ENCODE measurements at regions not wholly inside any gene's neighbourhood (a gene's known extent, or its start where the extent isn't known, plus 50 kb on each side); places are given as distances from the start of the nearest gene placed in this dataset.

GRCh38 chr5:154570572-154571324 lies 92.7 kb upstream of the HAND1 start:
- intact Hi-C loops (cut with DNase I) = no loop called here
- ATAC-seq (no peak), DNase-seq (no peak)

GRCh38 chr5:154568589-154568988 lies 90.6 kb upstream of the HAND1 start:
- DNase-seq (no peak), ATAC-seq (no peak)
- Histone ChIP-seq H3K27ac (ENCODE audit: low read length) (no peak overlapping the region), H3K4me3 (ENCODE audit: low read length) (no peak overlapping the region), H3K4me1 (ENCODE audit: control insufficient read depth, insufficient read depth, low read length) (no peaks in the 10 kb centered on the region), H3K9me3 (ENCODE audit: control insufficient read depth, low read length) (no peaks in the 10 kb centered on the region), H3K27me3 (ENCODE audit: control insufficient read depth, insufficient read depth) (no peaks in the 10 kb centered on the region)
- 83% methylated on average over 6 of the region's 6 CpGs for WGBS
- intact Hi-C loops (cut with DNase I) = no loop called here

More at GRCh38 chr5:154570572-154571324, 92.7 kb upstream of the HAND1 start:
- 59% methylated on average over 11 of the region's 11 CpGs for WGBS
- no peak overlapping the region for H3K27ac ChIP-seq (ENCODE audit: low read length)
- no peaks in the 10 kb centered on the region for H3K9me3 ChIP-seq (ENCODE audit: control insufficient read depth, low read length)
- no peaks in the 10 kb centered on the region for H3K27me3 ChIP-seq (ENCODE audit: control insufficient read depth, insufficient read depth)
- no peaks in the 10 kb centered on the region for H3K4me1 ChIP-seq (ENCODE audit: control insufficient read depth, insufficient read depth, low read length)
- no peak overlapping the region for H3K4me3 ChIP-seq (ENCODE audit: low read length)

DNA sequence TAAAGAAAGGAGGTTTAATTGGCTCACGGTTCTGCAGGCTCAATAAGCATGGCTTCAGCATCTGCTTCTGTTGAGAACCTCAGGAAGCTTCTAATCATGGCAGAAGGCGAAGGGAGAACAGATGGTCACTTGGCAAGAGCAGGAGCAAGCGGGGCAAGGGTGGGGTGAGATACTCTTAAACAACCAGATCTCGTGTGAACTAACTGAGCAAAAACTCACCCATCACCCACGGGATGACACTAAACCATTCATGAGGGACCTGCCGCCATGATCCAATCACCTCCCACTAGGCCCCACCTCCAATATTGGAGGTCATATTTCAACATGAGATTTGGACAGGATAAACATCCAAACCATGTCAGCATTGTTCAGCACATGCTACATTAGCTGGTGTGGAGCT lies 89.1 kb upstream of the HAND1 start:
- H3K4me3 ChIP-seq (ENCODE audit: low read length) = no peak overlapping the region
- H3K9me3 ChIP-seq (ENCODE audit: control insufficient read depth, low read length) = no peaks in the 10 kb centered on the region
- intact Hi-C loops (cut with DNase I) = no loop called here
- 77% methylated on average over 6 of the region's 6 CpGs for WGBS
- no peak overlapping the region for H3K27ac ChIP-seq (ENCODE audit: low read length)
- DNase-seq (no peak), ATAC-seq (no peak)
- no peaks in the 10 kb centered on the region for H3K4me1 ChIP-seq (ENCODE audit: control insufficient read depth, insufficient read depth, low read length)
- H3K27me3 ChIP-seq (ENCODE audit: control insufficient read depth, insufficient read depth) = no peaks in the 10 kb centered on the region

GRCh38 chr5:154566146-154566680 lies 88.2 kb upstream of the HAND1 start:
- DNase-seq = no peak
- Histone ChIP-seq H3K4me1 (ENCODE audit: control insufficient read depth, insufficient read depth, low read length) (no peaks in the 10 kb centered on the region), H3K27me3 (ENCODE audit: control insufficient read depth, insufficient read depth) (no peaks in the 10 kb centered on the region), H3K27ac (ENCODE audit: low read length) (no peak overlapping the region), H3K4me3 (ENCODE audit: low read length) (no peak overlapping the region), H3K9me3 (ENCODE audit: control insufficient read depth, low read length) (no peaks in the 10 kb centered on the region)
- ATAC-seq = no peak
- intact Hi-C loops (cut with DNase I) = no loop called here
- 70% methylated on average over 5 of the region's 5 CpGs for WGBS

GRCh38 chr5:154565123-154565522 lies 87.1 kb upstream of the HAND1 start:
- ATAC-seq = no peak
- WGBS = 95% methylated on average over 5 of the region's 5 CpGs
- Histone ChIP-seq H3K27ac (ENCODE audit: low read length) (no peak overlapping the region), H3K4me3 (ENCODE audit: low read length) (no peak overlapping the region), H3K9me3 (ENCODE audit: control insufficient read depth, low read length) (no peaks in the 10 kb centered on the region), H3K27me3 (ENCODE audit: control insufficient read depth, insufficient read depth) (no peaks in the 10 kb centered on the region), H3K4me1 (ENCODE audit: control insufficient read depth, insufficient read depth, low read length) (no peaks in the 10 kb centered on the region)
- DNase-seq = no peak
- intact Hi-C loops (cut with DNase I) = no loop called here

- DNase-seq (no peak), ATAC-seq (no peak)
Measured at GRCh38 chr5:154562244-154562880, 84.3 kb upstream of the HAND1 start.

DNA sequence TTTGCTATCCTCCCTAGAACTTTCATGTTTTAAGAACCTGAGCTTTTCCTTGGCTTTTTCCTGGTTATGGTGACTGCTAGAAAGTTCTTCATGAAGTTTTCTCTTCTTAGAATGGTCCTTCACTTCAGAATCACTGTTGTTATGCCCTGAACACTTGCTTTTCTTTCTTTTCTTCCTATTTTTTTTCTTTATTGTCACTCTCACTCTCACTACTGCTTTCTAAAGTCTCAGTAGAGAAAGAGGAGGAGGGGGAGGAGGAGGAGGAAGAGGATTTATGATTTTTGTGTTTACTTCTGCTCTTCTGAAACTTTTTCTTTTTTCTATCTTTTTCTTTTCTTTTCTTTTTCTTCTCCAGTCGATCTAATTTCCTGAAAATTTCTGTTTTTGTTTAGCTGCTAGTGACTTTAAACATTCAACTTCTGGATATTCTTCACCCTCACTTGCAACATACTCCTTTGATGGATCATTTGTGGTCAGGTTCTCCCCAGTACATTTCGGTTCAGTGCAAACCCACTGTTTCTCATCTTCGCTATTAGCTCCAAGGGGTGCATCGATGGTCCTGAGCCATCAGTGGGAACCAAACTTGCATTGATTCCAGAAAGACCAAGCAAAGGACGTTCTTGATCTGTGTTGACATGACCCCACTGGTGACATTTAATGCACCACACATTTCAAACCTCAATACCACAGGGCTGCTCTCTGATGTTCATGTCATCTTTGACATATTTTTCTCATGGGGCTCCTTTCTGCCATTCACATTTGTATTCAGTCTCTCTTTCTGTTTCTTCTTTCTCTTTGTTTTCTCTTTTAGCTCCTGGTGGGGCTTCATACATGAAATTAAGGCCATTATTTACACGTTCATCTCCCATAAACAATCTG lies 81.6 kb upstream of the HAND1 start:
- Histone ChIP-seq H3K27me3 (ENCODE audit: control insufficient read depth, insufficient read depth) (no peaks in the 10 kb centered on the region), H3K9me3 (ENCODE audit: control insufficient read depth, low read length) (no peaks in the 10 kb centered on the region), H3K4me3 (ENCODE audit: low read length) (no peak overlapping the region), H3K4me1 (ENCODE audit: control insufficient read depth, insufficient read depth, low read length) (no peaks in the 10 kb centered on the region), H3K27ac (ENCODE audit: low read length) (no peak overlapping the region)
- intact Hi-C loops (cut with DNase I) = no loop called here
- no peak for ATAC-seq
- 84% methylated on average over 6 of the region's 6 CpGs for WGBS
- DNase-seq = no peak

More at GRCh38 chr5:154562244-154562880, 84.3 kb upstream of the HAND1 start:
- Histone ChIP-seq H3K27me3 (ENCODE audit: control insufficient read depth, insufficient read depth) (no peaks in the 10 kb centered on the region), H3K27ac (ENCODE audit: low read length) (no peak overlapping the region), H3K4me3 (ENCODE audit: low read length) (no peak overlapping the region), H3K9me3 (ENCODE audit: control insufficient read depth, low read length) (no peaks in the 10 kb centered on the region), H3K4me1 (ENCODE audit: control insufficient read depth, insufficient read depth, low read length) (no peaks in the 10 kb centered on the region)
- intact Hi-C loops (cut with DNase I) = no loop called here
- WGBS = 73% methylated on average over 4 of the region's 4 CpGs

DNA sequence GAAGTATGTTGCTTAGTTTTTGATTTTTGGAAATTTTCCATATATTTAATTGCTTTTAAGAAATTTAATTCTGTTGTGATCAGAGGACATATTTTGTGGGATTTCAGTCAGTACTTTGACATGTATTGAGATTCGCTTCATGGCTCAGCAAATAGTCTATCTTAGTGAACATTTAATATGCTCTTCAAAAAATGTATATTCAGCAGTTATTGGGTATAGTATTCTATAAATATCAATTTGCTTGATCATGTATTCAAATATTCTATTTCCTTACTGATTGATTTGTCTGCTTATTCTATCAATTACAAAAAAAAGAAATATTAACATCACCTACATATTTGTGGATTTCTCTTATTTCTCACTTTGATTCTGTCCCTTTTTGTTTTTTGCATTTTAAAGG lies 79.5 kb upstream of the HAND1 start:
- intact Hi-C loops (cut with DNase I) = no loop called here
- Histone ChIP-seq H3K4me3 (ENCODE audit: low read length) (no peak overlapping the region), H3K27me3 (ENCODE audit: control insufficient read depth, insufficient read depth) (no peaks in the 10 kb centered on the region), H3K4me1 (ENCODE audit: control insufficient read depth, insufficient read depth, low read length) (no peaks in the 10 kb centered on the region), H3K27ac (ENCODE audit: low read length) (no peak overlapping the region), H3K9me3 (ENCODE audit: control insufficient read depth, low read length) (peaks cover 2% of the 10 kb centered on the region)
- ATAC-seq (no peak), DNase-seq (no peak)
- WGBS = 93% methylated on average over 1 of the region's 1 CpG

- WGBS = 80% methylated on average over 1 of the region's 1 CpG
- ATAC-seq (no peak), DNase-seq (no peak)
- Histone ChIP-seq H3K27ac (ENCODE audit: low read length) (no peak overlapping the region), H3K4me1 (ENCODE audit: control insufficient read depth, insufficient read depth, low read length) (no peaks in the 10 kb centered on the region), H3K9me3 (ENCODE audit: control insufficient read depth, low read length) (no peaks in the 10 kb centered on the region), H3K4me3 (ENCODE audit: low read length) (no peak overlapping the region), H3K27me3 (ENCODE audit: control insufficient read depth, insufficient read depth) (no peaks in the 10 kb centered on the region)
- intact Hi-C loops (cut with DNase I) = no loop called here
Measured at GRCh38 chr5:154547551-154547950, 69.5 kb upstream of the HAND1 start.

GRCh38 chr5:154546719-154547118 lies 68.7 kb upstream of the HAND1 start:
- Histone ChIP-seq H3K27me3 (ENCODE audit: control insufficient read depth, insufficient read depth) (no peaks in the 10 kb centered on the region), H3K9me3 (ENCODE audit: control insufficient read depth, low read length) (no peaks in the 10 kb centered on the region), H3K4me3 (ENCODE audit: low read length) (no peak overlapping the region), H3K4me1 (ENCODE audit: control insufficient read depth, insufficient read depth, low read length) (no peaks in the 10 kb centered on the region), H3K27ac (ENCODE audit: low read length) (no peak overlapping the region)
- intact Hi-C loops (cut with DNase I) = no loop called here
- DNase-seq = no peak
- no peak for ATAC-seq
- WGBS = 74% methylated on average over 5 of the region's 5 CpGs

- no peaks in the 10 kb centered on the region for H3K27me3 ChIP-seq (ENCODE audit: control insufficient read depth, insufficient read depth)
- H3K27ac ChIP-seq (ENCODE audit: low read length) = no peak overlapping the region
- no peaks in the 10 kb centered on the region for H3K4me1 ChIP-seq (ENCODE audit: control insufficient read depth, insufficient read depth, low read length)
- WGBS = 85% methylated on average over 3 of the region's 3 CpGs
- no peaks in the 10 kb centered on the region for H3K9me3 ChIP-seq (ENCODE audit: control insufficient read depth, low read length)
- DNase-seq (no peak), ATAC-seq (no peak)
- intact Hi-C loops (cut with DNase I) = no loop called here
- no peak overlapping the region for H3K4me3 ChIP-seq (ENCODE audit: low read length)
Measured at GRCh38 chr5:154544646-154545045, 66.6 kb upstream of the HAND1 start.

All from right cardiac atrium (tissue), 5 donors.